Right lobe of liver (tissue), 6 donors: ENCODE measurements at regions not wholly inside any gene's neighbourhood (a gene's known extent, or its start where the extent isn't known, plus 50 kb on each side); places are given as distances from the start of the nearest gene placed in this dataset.

Experiments
- ATAC-seq, 4 donors: fragments of 200-7000 bp; cut with Tn5 transposase; one replicate each; pipeline ENCODE4 v1.9.1; 2020; ENCODE audit warnings: mild to moderate bottlenecking in 4 of 4, moderate library complexity in 4 of 4
- DNase-seq, 3 donors: peaks; one replicate each; pipeline ENCODE4 v3.0.0-alpha.2; 2020
- H3K27ac ChIP-seq, 3 donors: fragments of 200-600 bp; one replicate each; pipeline ENCODE4 v1.8.0; 2022
- H3K27me3 ChIP-seq, 2 donors: fragments of 200-600 bp; one replicate each; pipeline ENCODE4 v1.8.0; 2022
- H3K36me3 ChIP-seq, 4 donors: fragments of 200-600 bp; sonication (generic) in 1 of 4; one replicate each; pipeline versions ENCODE4 v1.5.1 to v1.8.0; 2017 to 2022; ENCODE audit warnings: control low read depth in 1 of 4
- H3K4me1 ChIP-seq, 4 donors: fragments of 200-600 bp; sonication (generic) in 1 of 4; one replicate each; pipeline versions ENCODE4 v1.5.1 to v1.8.0; 2017 to 2022; ENCODE audit warnings: control low read depth in 1 of 4
- H3K4me3 ChIP-seq, 3 donors: fragments of 200-600 bp; one replicate each; pipeline ENCODE4 v1.8.0; 2022
- H3K9me3 ChIP-seq, 4 donors: fragments of 200-600 bp; sonication (generic) in 1 of 4; one replicate each; pipeline versions ENCODE4 v1.5.1 to v1.8.0; 2017 to 2022; ENCODE audit warnings: control low read depth in 1 of 4
- CTCF ChIP-seq, 4 donors: fragments of 200-600 bp in 3 of 4; fragments of 450-650 bp in 1 of 4; IDR thresholded peaks; one replicate each; pipeline versions ENCODE4 v1.5.1 to v1.8.0; 2016 to 2022; ENCODE audit warnings: antibody characterized with exemption in 4 of 4, mild to moderate bottlenecking in 2 of 4
- POLR2A ChIP-seq: fragments of 450-650 bp; IDR thresholded peaks from one replicate; pipeline ENCODE4 v1.6.1; 2017; ENCODE audit warnings: antibody characterized with exemption, mild to moderate bottlenecking
- WGBS: methylation state at CpG from one replicate; pipeline ENCODE4 v1.1.6; 2018; ENCODE audit warnings: low coverage, low lambda C conversion rate; ENCODE audit not compliant: insufficient coverage; ENCODE audit errors: missing lambda C conversion rate; 5-methylcytosine and 5-hydroxymethylcytosine counted together
- intact Hi-C, 2 donors: fragments of 100-400 bp; cut with DNase I; formaldehyde crosslinking; loops; one replicate each; pipeline versions ENCODE4 v1.11.2 to v1.14.1; 2022
- donor health status: DM: no; HTN: yes; CAD: no.
- donor health status: DM: no; HTN: no; CAD: no.
- donor health status: DM: no; HTN: no; CAD: no.
- donor health status: DM: no; HTN: yes; CAD: no.
- donor health status: DM: no; HTN: yes; CAD: no.

DNA sequence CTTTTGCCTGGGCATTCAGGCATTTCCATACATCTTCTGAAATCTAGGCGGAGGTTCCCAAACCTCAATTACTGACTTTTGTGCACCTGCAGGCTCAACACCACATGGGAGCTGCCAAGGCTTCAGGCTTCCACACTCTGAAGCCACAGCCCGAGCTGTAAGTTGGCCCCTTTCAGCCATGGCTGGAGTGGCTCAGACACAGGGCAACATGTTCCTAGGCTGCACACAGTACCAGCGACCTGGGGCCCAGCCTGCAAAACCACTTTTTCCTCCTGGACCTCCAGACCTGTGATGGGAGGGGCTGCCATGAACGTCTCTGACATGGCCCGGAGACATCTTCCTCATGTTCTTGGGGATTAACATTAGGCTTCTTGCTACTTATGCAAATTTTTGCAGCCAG lies 1558.2 kb upstream of the PCDH20 start:
- Histone ChIP-seq H3K27ac (no peak overlapping the region), H3K4me1 (no peaks in the 10 kb centered on the region), H3K36me3 (no peaks in the 10 kb centered on the region), H3K27me3 (no peaks in the 10 kb centered on the region), H3K4me3 (no peak overlapping the region), H3K9me3 (no peaks in the 10 kb centered on the region)
- WGBS, result 20% methylated on average over 2 of the region's 5 CpGs
- no peak for TF ChIP-seq POLR2A
- DNase-seq, result no peak
- intact Hi-C loops, result no loop called here
- no peak for ATAC-seq

- no peaks in the 10 kb centered on the region for H3K4me1 ChIP-seq
- H3K36me3 ChIP-seq, result no peaks in the 10 kb centered on the region
- DNase-seq (no peak), ATAC-seq (no peak)
- H3K27ac ChIP-seq, result no peak overlapping the region
- no peak overlapping the region for H3K4me3 ChIP-seq
- intact Hi-C loops, result no loop called here
- no peak for TF ChIP-seq CTCF (IDR thresholded peaks at IDR 0.05)
- TF ChIP-seq POLR2A, result no peak
- H3K9me3 ChIP-seq, result no peaks in the 10 kb centered on the region
- no peaks in the 10 kb centered on the region for H3K27me3 ChIP-seq
These were observed 1548.9 kb upstream of the PCDH20 start for GRCh38 chr13:62964522-62964921.

DNA sequence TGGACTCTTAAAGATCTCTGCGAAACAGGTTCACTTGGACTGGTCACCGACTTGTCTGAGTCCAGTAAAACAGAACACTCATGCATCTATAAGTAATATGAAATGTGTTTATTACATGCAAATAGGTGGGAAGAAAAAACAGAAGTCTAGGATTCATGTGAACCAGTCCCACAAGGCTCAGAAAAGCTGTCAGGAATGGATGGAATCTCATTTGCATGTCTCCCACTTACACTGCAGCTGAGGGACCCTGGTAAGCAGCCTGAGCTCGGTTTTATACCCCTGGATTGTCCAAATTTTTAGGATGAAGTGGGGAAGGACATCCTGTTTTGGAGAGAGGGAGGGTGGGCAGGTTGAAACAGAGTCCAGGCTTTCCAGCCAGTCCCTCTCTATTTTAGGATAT lies 1545.1 kb upstream of the PCDH20 start:
- Histone ChIP-seq H3K9me3 (no peaks in the 10 kb centered on the region), H3K36me3 (no peaks in the 10 kb centered on the region), H3K4me3 (no peak overlapping the region), H3K27me3 (no peaks in the 10 kb centered on the region), H3K27ac (no peak overlapping the region), H3K4me1 (no peaks in the 10 kb centered on the region)
- intact Hi-C loops, result no loop called here
- ATAC-seq (no peak), DNase-seq (no peak)
- 24% methylated on average over 3 of the region's 3 CpGs for WGBS
- no peak for TF ChIP-seq POLR2A
- no peak for TF ChIP-seq CTCF (IDR thresholded peaks at IDR 0.05)

GRCh38 chr13:62933809-62934208 lies 1518.2 kb upstream of the PCDH20 start:
- TF ChIP-seq POLR2A, result no peak
- TF ChIP-seq CTCF (IDR thresholded peaks at IDR 0.05), result no peak
- Histone ChIP-seq H3K27me3 (no peaks in the 10 kb centered on the region), H3K4me3 (no peak overlapping the region), H3K36me3 (no peaks in the 10 kb centered on the region), H3K4me1 (no peaks in the 10 kb centered on the region), H3K9me3 (no peaks in the 10 kb centered on the region), H3K27ac (no peak overlapping the region)
- DNase-seq (no peak), ATAC-seq (no peak)
- WGBS, result 11% methylated on average over 1 of the region's 1 CpG
- intact Hi-C loops, result no loop called here

- no peak overlapping the region for H3K4me3 ChIP-seq
- H3K9me3 ChIP-seq, result no peaks in the 10 kb centered on the region
- DNase-seq (no peak), ATAC-seq (no peak)
- H3K27me3 ChIP-seq, result no peaks in the 10 kb centered on the region
- H3K36me3 ChIP-seq, result no peaks in the 10 kb centered on the region
- H3K4me1 ChIP-seq, result no peaks in the 10 kb centered on the region
- H3K27ac ChIP-seq, result no peak overlapping the region
- no peak for TF ChIP-seq POLR2A
- no peak for TF ChIP-seq CTCF (IDR thresholded peaks at IDR 0.05)
- 26% methylated on average over 2 of the region's 2 CpGs for WGBS
- intact Hi-C loops, result no loop called here
These were observed 1516.7 kb upstream of the PCDH20 start for GRCh38 chr13:62932256-62932883.
